ENCODE measurements at regions not wholly inside any gene's neighbourhood (a gene's known extent, or its start where the extent isn't known, plus 50 kb on each side); places are given as distances from the start of the nearest gene placed in this dataset.

GRCh38 chr9:107794259-107794658 is 304.7 kb upstream of the KLF4 start:
- TF ChIP-seq, protein P1, sequence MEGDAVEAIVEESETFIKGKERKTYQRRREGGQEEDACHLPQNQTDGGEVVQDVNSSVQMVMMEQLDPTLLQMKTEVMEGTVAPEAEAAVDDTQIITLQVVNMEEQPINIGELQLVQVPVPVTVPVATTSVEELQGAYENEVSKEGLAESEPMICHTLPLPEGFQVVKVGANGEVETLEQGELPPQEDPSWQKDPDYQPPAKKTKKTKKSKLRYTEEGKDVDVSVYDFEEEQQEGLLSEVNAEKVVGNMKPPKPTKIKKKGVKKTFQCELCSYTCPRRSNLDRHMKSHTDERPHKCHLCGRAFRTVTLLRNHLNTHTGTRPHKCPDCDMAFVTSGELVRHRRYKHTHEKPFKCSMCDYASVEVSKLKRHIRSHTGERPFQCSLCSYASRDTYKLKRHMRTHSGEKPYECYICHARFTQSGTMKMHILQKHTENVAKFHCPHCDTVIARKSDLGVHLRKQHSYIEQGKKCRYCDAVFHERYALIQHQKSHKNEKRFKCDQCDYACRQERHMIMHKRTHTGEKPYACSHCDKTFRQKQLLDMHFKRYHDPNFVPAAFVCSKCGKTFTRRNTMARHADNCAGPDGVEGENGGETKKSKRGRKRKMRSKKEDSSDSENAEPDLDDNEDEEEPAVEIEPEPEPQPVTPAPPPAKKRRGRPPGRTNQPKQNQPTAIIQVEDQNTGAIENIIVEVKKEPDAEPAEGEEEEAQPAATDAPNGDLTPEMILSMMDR (conservative IDR thresholded peaks at IDR 0.05; ENCODE audit: low read length): no peak
- no peak for TF ChIP-seq EZH2phosphoT487 (IDR thresholded peaks at IDR 0.05; ENCODE audit: borderline replicate concordance)

All from Loucy (cell line).